CD4-positive, alpha-beta memory T cell (primary cell): ENCODE measurements at regions not wholly inside any gene's neighbourhood (a gene's known extent, or its start where the extent isn't known, plus 50 kb on each side); places are given as distances from the start of the nearest gene placed in this dataset.
"Not testable (repeated sequence)": the region's sequence is repeated elsewhere in the genome, so short reads cannot be mapped to it uniquely, and the experiment has no call there.

ENCODE experiments used
- CTCF ChIA-PET: fragments of 350-600 bp; sonication (Branson Sonifier 250); formaldehyde crosslinking; loops from one replicate; lab custom pipeline; 2021; ENCODE audit warnings: inconsistent platforms; ENCODE audit not compliant: partially characterized antibody; lab: Charles Lee
- POLR2A ChIA-PET: fragments of 350-600 bp; sonication (Branson Sonifier 250); formaldehyde crosslinking; loops from one replicate; lab custom pipeline; 2021; ENCODE audit not compliant: partially characterized antibody; lab: Charles Lee
- DNase-seq, 5 donors: peaks; one replicate each; pipeline versions ENCODE4 v3.0.0 to v3.0.0-alpha.2; 2020 to 2022; ENCODE audit warnings: mixed read lengths in 1 of 5
- H3K27ac ChIP-seq: one replicate; pipeline ENCODE4 v1.7.0; 2013; ENCODE audit warnings: low read depth, low read length
- H3K27me3 ChIP-seq: 2 replicates; pipeline ENCODE4 v1.7.0; 2013; ENCODE audit warnings: mild to moderate bottlenecking, low read length, moderate library complexity; ENCODE audit not compliant: insufficient read depth
- H3K36me3 ChIP-seq: 2 replicates; pipeline ENCODE4 v1.7.0; 2013; ENCODE audit warnings: mild to moderate bottlenecking, low read length, moderate library complexity; ENCODE audit not compliant: insufficient read depth
- H3K4me1 ChIP-seq: 2 replicates; pipeline ENCODE4 v1.7.0; 2013; ENCODE audit warnings: mild to moderate bottlenecking, low read length, moderate library complexity; ENCODE audit not compliant: insufficient read depth
- H3K4me3 ChIP-seq, 2 donors: one replicate each; pipeline ENCODE4 v1.7.0; 2013; ENCODE audit warnings: low read length in 2 of 2, mild to moderate bottlenecking in 1 of 2
- H3K9me3 ChIP-seq, 2 donors: one replicate each; pipeline ENCODE4 v1.7.0; 2013; ENCODE audit warnings: low read length in 2 of 2, control low read depth in 1 of 2; ENCODE audit not compliant: control insufficient read depth in 1 of 2
- H3K27ac Mint-ChIP-seq, 7 donors: one replicate each; pipeline ENCODE4 v1.8.0; 2020 to 2021; ENCODE audit warnings: mixed read lengths in 7 of 7, mild to moderate bottlenecking in 6 of 7, inconsistent platforms in 3 of 7, moderate library complexity in 3 of 7
- H3K27me3 Mint-ChIP-seq, 2 donors: one replicate each; pipeline ENCODE4 v1.8.0; 2020 to 2021; ENCODE audit warnings: mixed read lengths in 2 of 2
- H3K36me3 Mint-ChIP-seq, 2 donors: one replicate each; pipeline ENCODE4 v1.8.0; 2020 to 2021; ENCODE audit warnings: mixed read lengths in 2 of 2, inconsistent platforms in 1 of 2, mild to moderate bottlenecking in 1 of 2
- H3K4me1 Mint-ChIP-seq, 4 donors: one replicate each; pipeline ENCODE4 v1.8.0; 2020 to 2021; ENCODE audit warnings: mixed read lengths in 4 of 4, mild to moderate bottlenecking in 1 of 4
- H3K4me3 Mint-ChIP-seq, 8 donors: one replicate each; pipeline ENCODE4 v1.8.0; 2020 to 2021; ENCODE audit warnings: mixed read lengths in 8 of 8, mild to moderate bottlenecking in 7 of 8, moderate library complexity in 6 of 8, inconsistent platforms in 3 of 8
- H3K9me3 Mint-ChIP-seq, 8 donors: one replicate each; pipeline ENCODE4 v1.8.0; 2020 to 2021; ENCODE audit warnings: mixed read lengths in 8 of 8, mild to moderate bottlenecking in 5 of 8, inconsistent platforms in 3 of 8, moderate library complexity in 1 of 8
- intact Hi-C: fragments of 100-400 bp; cut with micrococcal nuclease; formaldehyde crosslinking; loops from one replicate; pipeline ENCODE4 v1.15.1; 2023

- Mint-ChIP-seq H3K36me3 (no peaks in the 10 kb centered on the region), H3K4me1 (no peaks in the 10 kb centered on the region), H3K9me3 (peaks cover 0 to 26% (median 2%) of the 10 kb centered on the region in 8 donors), H3K27me3 (no peaks in the 10 kb centered on the region), H3K4me3 (no peak overlapping the region), H3K27ac (no peak overlapping the region)
- Histone ChIP-seq H3K36me3 (no peaks in the 10 kb centered on the region), H3K27ac (no peak overlapping the region), H3K9me3 (no peaks in the 10 kb centered on the region), H3K4me1 (no peaks in the 10 kb centered on the region), H3K4me3 (no peak overlapping the region), H3K27me3 (no peaks in the 10 kb centered on the region)
- ChIA-PET POLR2A (no interaction called here), CTCF (no interaction called here)
- no peak for DNase-seq
- intact Hi-C loops: no loop called here
Measured at GRCh38 chr11:87779276-87780067, 395.8 kb downstream of the RAB38 start.

- no peaks in the 10 kb centered on the region for H3K9me3 ChIP-seq
- POLR2A ChIA-PET: no interaction called here
- peaks cover 0 to 16% (median 2%) of the 10 kb centered on the region in 8 donors for H3K9me3 Mint-ChIP-seq
Measured at GRCh38 chr11:87778357-87778756, 396.9 kb downstream of the RAB38 start.

GRCh38 chr11:87775036-87775435 is 400.2 kb downstream of the RAB38 start:
- H3K27me3 Mint-ChIP-seq: no peaks in the 10 kb centered on the region
- POLR2A ChIA-PET: no interaction called here
- intact Hi-C loops: no loop called here
- no peak for DNase-seq
- Histone ChIP-seq H3K4me1 (no peaks in the 10 kb centered on the region), H3K4me3 (no peak overlapping the region), H3K27ac (no peak overlapping the region), H3K9me3 (no peaks in the 10 kb centered on the region), H3K27me3 (no peaks in the 10 kb centered on the region), H3K36me3 (no peaks in the 10 kb centered on the region)
- peaks cover 0 to 4% (median 1%) of the 10 kb centered on the region in 8 donors for H3K9me3 Mint-ChIP-seq
- H3K27ac Mint-ChIP-seq: no peak overlapping the region
- H3K36me3 Mint-ChIP-seq: no peaks in the 10 kb centered on the region
- CTCF ChIA-PET: no interaction called here
- H3K4me1 Mint-ChIP-seq: no peaks in the 10 kb centered on the region
- no peak overlapping the region for H3K4me3 Mint-ChIP-seq

More at GRCh38 chr11:87778357-87778756, 396.9 kb downstream of the RAB38 start:
- no peak overlapping the region for H3K27ac ChIP-seq
- no peaks in the 10 kb centered on the region for H3K36me3 ChIP-seq
- Mint-ChIP-seq H3K27me3 (no peaks in the 10 kb centered on the region), H3K4me1 (no peaks in the 10 kb centered on the region), H3K27ac (no peak overlapping the region), H3K36me3 (no peaks in the 10 kb centered on the region), H3K4me3 (no peak overlapping the region)
- intact Hi-C loops: no loop called here
- H3K4me3 ChIP-seq: no peak overlapping the region
- no peak for DNase-seq
- CTCF ChIA-PET: no interaction called here
- no peaks in the 10 kb centered on the region for H3K4me1 ChIP-seq
- no peaks in the 10 kb centered on the region for H3K27me3 ChIP-seq

- CTCF ChIA-PET: no interaction called here
Measured at GRCh38 chr11:87769661-87770060, 405.6 kb downstream of the RAB38 start.

GRCh38 chr11:87767615-87768014 is 407.6 kb downstream of the RAB38 start:
- intact Hi-C loops: no loop called here
- POLR2A ChIA-PET: no interaction called here
- CTCF ChIA-PET: no interaction called here

More at GRCh38 chr11:87769661-87770060, 405.6 kb downstream of the RAB38 start:
- no peaks in the 10 kb centered on the region for H3K36me3 Mint-ChIP-seq
- H3K27ac Mint-ChIP-seq: no peak overlapping the region
- no peaks in the 10 kb centered on the region for H3K27me3 ChIP-seq
- H3K4me3 ChIP-seq: no peak overlapping the region
- H3K36me3 ChIP-seq: no peaks in the 10 kb centered on the region
- H3K4me3 Mint-ChIP-seq: no peak overlapping the region
- peaks cover 0 to 3% (median 2%) of the 10 kb centered on the region in 8 donors for H3K9me3 Mint-ChIP-seq
- POLR2A ChIA-PET: no interaction called here
- H3K9me3 ChIP-seq: no peaks in the 10 kb centered on the region
- peaks cover 0 to 4% of the 10 kb centered on the region in 2 donors for H3K27me3 Mint-ChIP-seq
- DNase-seq: no peak
- no peaks in the 10 kb centered on the region for H3K4me1 Mint-ChIP-seq
- H3K27ac ChIP-seq: no peak overlapping the region
- intact Hi-C loops: no loop called here
- no peaks in the 10 kb centered on the region for H3K4me1 ChIP-seq

GRCh38 chr11:87764075-87764474 is 411.2 kb downstream of the RAB38 start:
- CTCF ChIA-PET, H3K4me1 Mint-ChIP-seq, H3K4me3 ChIP-seq, H3K27me3 Mint-ChIP-seq, POLR2A ChIA-PET, H3K9me3 Mint-ChIP-seq, H3K36me3 ChIP-seq, H3K27ac ChIP-seq, H3K4me3 Mint-ChIP-seq, H3K27ac Mint-ChIP-seq, H3K36me3 Mint-ChIP-seq, intact Hi-C loops, DNase-seq, H3K27me3 ChIP-seq, H3K9me3 ChIP-seq, H3K4me1 ChIP-seq: not testable (repeated sequence)

More at GRCh38 chr11:87767615-87768014, 407.6 kb downstream of the RAB38 start:
- no peaks in the 10 kb centered on the region for H3K36me3 Mint-ChIP-seq
- no peak overlapping the region for H3K27ac ChIP-seq
- H3K27ac Mint-ChIP-seq: no peak overlapping the region
- no peak for DNase-seq
- H3K4me3 Mint-ChIP-seq: no peak overlapping the region
- peaks cover 0 to 4% of the 10 kb centered on the region in 2 donors for H3K27me3 Mint-ChIP-seq
- no peaks in the 10 kb centered on the region for H3K9me3 ChIP-seq
- no peaks in the 10 kb centered on the region for H3K27me3 ChIP-seq
- no peak overlapping the region for H3K4me3 ChIP-seq
- peaks cover 0 to 6% (median 3%) of the 10 kb centered on the region in 8 donors for H3K9me3 Mint-ChIP-seq
- H3K36me3 ChIP-seq: no peaks in the 10 kb centered on the region
- H3K4me1 Mint-ChIP-seq: no peaks in the 10 kb centered on the region
- no peaks in the 10 kb centered on the region for H3K4me1 ChIP-seq

GRCh38 chr11:87754685-87755084 is 420.6 kb downstream of the RAB38 start:
- no peak for DNase-seq
- Histone ChIP-seq H3K27ac (no peak overlapping the region), H3K36me3 (no peaks in the 10 kb centered on the region), H3K27me3 (no peaks in the 10 kb centered on the region), H3K4me1 (no peaks in the 10 kb centered on the region), H3K9me3 (no peaks in the 10 kb centered on the region), H3K4me3 (no peak overlapping the region)
- ChIA-PET POLR2A (no interaction called here), CTCF (no interaction called here)
- intact Hi-C loops: no loop called here
- Mint-ChIP-seq H3K27me3 (no peaks in the 10 kb centered on the region), H3K4me1 (no peaks in the 10 kb centered on the region), H3K36me3 (no peaks in the 10 kb centered on the region), H3K27ac (no peak overlapping the region), H3K9me3 (peaks cover 0 to 6% (median 2%) of the 10 kb centered on the region in 8 donors), H3K4me3 (no peak overlapping the region)
